ENCODE measurements at regions not wholly inside any gene's neighbourhood (a gene's known extent, or its start where the extent isn't known, plus 50 kb on each side); places are given as distances from the start of the nearest gene placed in this dataset.

GRCh38 chr1:244971552-244972216, 107.3 kb upstream of the HNRNPU start:
- no peak for TF ChIP-seq CTCF (IDR thresholded peaks at IDR 0.05)
- TF ChIP-seq POLR2AphosphoS5 (IDR thresholded peaks at IDR 0.05) = no peak
- TF ChIP-seq POLR2A (IDR thresholded peaks at IDR 0.05) = no peak

All from prostate gland (tissue), 2 donors.